Stimulated activated naive B cell treated with anti-CD40 and anti-IgM and Interleukin-4, amounts not matched to agents 10 μg/mL and 1 μg/mL and 100 μg/mL, for 72 hours (primary cell): ENCODE measurements at regions not wholly inside any gene's neighbourhood (a gene's known extent, or its start where the extent isn't known, plus 50 kb on each side); places are given as distances from the start of the nearest gene placed in this dataset.
A peak's percentile ranks its signal among the peaks of the same experiment; 100 is the strongest.
"Not testable (repeated sequence)": the region's sequence is repeated elsewhere in the genome, so short reads cannot be mapped to it uniquely, and the experiment has no call there.

Experiments
- ATAC-seq, 2 donors: fragments of 150-1000 bp; cut with Tn5 transposase; replicated peaks; 2 replicates each; pipeline ENCODE4 v1.10.0; 2021; ENCODE audit warnings: moderate library complexity in 1 of 2
- DNase-seq: peaks from one replicate; pipeline ENCODE4 v3.0.0; 2021
- H3K27ac Mint-ChIP-seq: one replicate; pipeline ENCODE4 v1.8.0; 2022; ENCODE audit warnings: mild to moderate bottlenecking, mixed read lengths
- H3K27me3 Mint-ChIP-seq, 2 donors: one replicate each; pipeline ENCODE4 v1.8.0; 2022; ENCODE audit warnings: mixed read lengths in 2 of 2
- H3K36me3 Mint-ChIP-seq, 2 donors: one replicate each; pipeline ENCODE4 v1.8.0; 2022; ENCODE audit warnings: mixed read lengths in 2 of 2, mild to moderate bottlenecking in 1 of 2
- H3K4me1 Mint-ChIP-seq, 2 donors: one replicate each; pipeline ENCODE4 v1.8.0; 2022; ENCODE audit warnings: mixed read lengths in 2 of 2, mild to moderate bottlenecking in 1 of 2
- H3K4me3 Mint-ChIP-seq, 2 donors: one replicate each; pipeline ENCODE4 v1.8.0; 2022; ENCODE audit warnings: mild to moderate bottlenecking in 2 of 2, mixed read lengths in 2 of 2, moderate library complexity in 1 of 2
- H3K9me3 Mint-ChIP-seq, 2 donors: one replicate each; pipeline ENCODE4 v1.8.0; 2022; ENCODE audit warnings: mixed read lengths in 2 of 2, mild to moderate bottlenecking in 1 of 2

DNA sequence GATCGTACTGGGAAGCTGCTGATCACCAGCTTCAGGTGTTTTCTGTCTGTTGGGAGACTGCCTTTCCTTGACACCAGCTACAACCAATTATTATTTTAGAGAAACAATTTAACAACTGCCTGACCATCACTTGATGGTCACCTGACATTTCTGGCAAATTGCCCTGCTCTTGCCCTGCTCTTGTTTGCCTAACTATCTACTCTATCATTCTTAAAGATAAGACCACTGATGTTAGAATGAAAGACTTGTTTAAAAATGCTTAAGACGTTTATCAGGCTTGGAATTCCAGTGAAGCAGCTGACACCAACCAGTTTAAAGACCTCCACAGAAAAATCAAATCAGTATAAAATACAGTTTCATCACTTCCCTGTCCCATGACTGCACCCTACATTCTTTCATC lies 423.3 kb upstream of the CAMK1G start:
- Mint-ChIP-seq H3K27ac (no peak overlapping the region), H3K4me3 (no peak overlapping the region), H3K27me3 (no peaks in the 10 kb centered on the region), H3K4me1 (no peaks in the 10 kb centered on the region), H3K9me3 (no peaks in the 10 kb centered on the region), H3K36me3 (no peaks in the 10 kb centered on the region)
- ATAC-seq: no peak
- no peak for DNase-seq

DNA sequence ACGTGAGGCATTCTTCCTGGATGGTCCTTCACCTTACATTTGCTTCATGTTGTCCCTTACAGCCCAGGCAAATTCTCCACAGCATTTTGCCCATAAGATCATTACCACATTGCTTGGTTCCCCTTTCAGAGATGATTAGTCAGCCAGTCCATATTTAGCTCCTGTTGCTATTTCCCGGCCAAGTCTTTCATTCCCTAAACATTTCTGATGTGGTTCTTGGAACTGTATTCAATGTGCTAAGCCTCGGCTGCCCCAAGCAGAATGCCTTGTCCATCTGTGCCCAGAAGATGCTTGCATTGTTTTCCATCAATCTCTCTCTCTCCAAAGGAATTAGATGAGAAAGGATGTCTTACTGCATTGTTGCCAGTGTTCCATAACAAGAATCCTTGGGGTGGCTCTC lies 420.9 kb upstream of the CAMK1G start:
- ATAC-seq (no peak), DNase-seq (no peak)
- peaks cover 0 to 2% of the 10 kb centered on the region in 2 donors for H3K9me3 Mint-ChIP-seq
- H3K4me3 Mint-ChIP-seq: no peak overlapping the region
- H3K27ac Mint-ChIP-seq: no peak overlapping the region
- no peaks in the 10 kb centered on the region for H3K27me3 Mint-ChIP-seq
- no peaks in the 10 kb centered on the region for H3K36me3 Mint-ChIP-seq
- H3K4me1 Mint-ChIP-seq: no peaks in the 10 kb centered on the region

DNA sequence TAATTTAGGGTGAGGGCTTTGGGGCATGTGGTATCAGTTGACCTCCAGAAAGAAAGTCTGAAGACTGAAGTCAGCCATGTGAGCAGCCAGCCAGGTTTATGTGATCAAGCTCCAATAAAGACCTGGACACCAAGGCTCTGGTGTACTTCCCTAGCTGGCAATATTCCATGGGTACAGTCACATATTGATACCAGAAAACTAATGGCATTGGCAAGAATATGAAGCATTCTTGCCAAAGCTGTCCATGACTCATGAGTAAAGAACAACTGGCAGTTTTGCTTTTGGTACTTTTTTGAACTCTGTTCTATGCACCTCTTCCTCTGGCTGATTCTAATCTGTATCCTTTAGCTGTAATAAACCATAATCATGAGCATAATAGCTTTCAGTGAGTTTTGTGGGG lies 415.3 kb upstream of the CAMK1G start:
- ATAC-seq (no peak), DNase-seq (no peak)
- peaks cover 0 to 2% of the 10 kb centered on the region in 2 donors for H3K9me3 Mint-ChIP-seq
- no peak overlapping the region for H3K4me3 Mint-ChIP-seq
- H3K27ac Mint-ChIP-seq: no peak overlapping the region
- H3K4me1 Mint-ChIP-seq: no peaks in the 10 kb centered on the region
- peaks cover 0 to 14% of the 10 kb centered on the region in 2 donors for H3K27me3 Mint-ChIP-seq
- no peaks in the 10 kb centered on the region for H3K36me3 Mint-ChIP-seq

DNA sequence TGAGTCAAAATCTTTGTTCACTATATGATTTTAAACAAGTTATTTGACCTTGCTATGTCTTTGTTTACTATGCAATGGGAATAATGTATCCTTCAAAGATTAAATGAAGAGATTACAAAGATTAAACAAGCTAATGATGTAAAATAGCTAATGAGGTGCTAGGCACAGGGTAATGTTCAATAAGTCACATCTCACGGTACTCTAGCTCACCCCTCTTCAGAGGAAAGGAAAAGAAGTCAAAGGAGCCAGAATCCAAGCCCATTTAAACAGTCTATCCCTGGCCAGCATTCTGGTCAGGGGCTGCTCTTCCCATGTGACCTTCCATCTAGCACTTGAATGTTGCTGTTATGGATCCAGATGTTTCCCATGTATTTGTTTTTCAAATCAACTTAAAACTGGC lies 412.4 kb upstream of the CAMK1G start:
- H3K4me1 Mint-ChIP-seq: no peaks in the 10 kb centered on the region
- DNase-seq: no peak
- no peaks in the 10 kb centered on the region for H3K36me3 Mint-ChIP-seq
- no peak overlapping the region for H3K27ac Mint-ChIP-seq
- H3K4me3 Mint-ChIP-seq: no peak overlapping the region
- ATAC-seq: no peak
- H3K27me3 Mint-ChIP-seq: peaks cover 0 to 14% of the 10 kb centered on the region in 2 donors
- H3K9me3 Mint-ChIP-seq: peaks cover 0 to under 1% of the 10 kb centered on the region in 2 donors

DNA sequence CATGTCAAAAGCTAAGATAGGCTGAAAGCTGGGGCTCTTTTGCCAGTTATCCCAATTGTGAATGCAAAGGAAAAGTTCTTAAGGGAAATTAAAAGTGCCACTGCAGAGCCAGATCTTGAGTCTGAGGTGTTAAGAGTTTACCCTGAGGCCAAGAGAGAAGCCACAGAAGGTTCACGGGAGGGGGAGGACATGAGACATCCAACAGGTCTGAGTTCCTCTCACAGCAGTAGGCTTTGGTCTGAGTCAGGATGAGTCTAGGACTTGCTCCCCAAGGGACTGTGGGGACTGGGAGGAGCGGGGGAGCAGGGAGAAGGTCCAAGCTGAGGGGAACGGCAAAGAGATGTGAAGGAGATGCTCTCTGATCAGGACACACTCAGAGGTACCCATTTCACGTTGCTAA lies 411.2 kb upstream of the CAMK1G start:
- Mint-ChIP-seq H3K36me3 (no peaks in the 10 kb centered on the region), H3K9me3 (peaks cover 2% of the 10 kb centered on the region in 2 donors)

DNA sequence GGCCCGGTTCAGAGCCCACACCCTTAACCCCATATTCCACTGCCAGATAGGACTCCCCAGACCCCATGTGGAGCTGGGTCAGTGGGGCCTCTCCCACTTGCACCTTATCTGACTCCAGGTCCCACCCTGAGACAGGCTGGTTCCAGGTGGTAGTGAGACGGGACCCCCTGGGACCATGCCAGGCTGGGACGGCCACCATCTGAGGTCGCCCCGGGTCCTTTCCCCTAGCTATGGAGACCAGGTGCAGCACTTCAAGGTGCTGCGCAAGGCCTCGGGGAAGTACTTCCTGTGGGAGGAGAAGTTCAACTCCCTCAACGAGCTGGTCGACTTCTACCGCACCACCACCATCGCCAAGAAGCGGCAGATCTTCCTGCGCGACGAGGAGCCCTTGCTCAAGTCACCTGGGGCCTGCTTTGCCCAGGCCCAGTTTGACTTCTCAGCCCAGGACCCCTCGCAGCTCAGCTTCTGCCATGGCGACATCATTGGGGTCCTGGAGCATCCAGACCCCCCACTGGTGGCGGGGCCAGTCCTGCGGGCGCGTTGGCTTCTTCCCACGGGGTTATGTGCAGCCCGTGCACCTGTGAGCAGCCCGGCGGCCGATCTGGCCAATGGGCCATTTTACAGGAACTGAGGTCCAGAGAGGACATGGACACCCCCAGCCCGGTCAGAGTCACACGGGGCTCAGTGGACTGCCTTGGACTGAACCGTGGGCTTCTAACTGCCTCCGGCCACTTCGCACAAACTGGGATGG lies 410.5 kb upstream of the CAMK1G start:
- not testable (repeated sequence) for DNase-seq, H3K4me3 Mint-ChIP-seq, H3K27ac Mint-ChIP-seq, H3K9me3 Mint-ChIP-seq, H3K36me3 Mint-ChIP-seq, H3K4me1 Mint-ChIP-seq, ATAC-seq
- peaks cover 0 to 14% of the 10 kb centered on the region in 2 donors for H3K27me3 Mint-ChIP-seq

More for the DNA sequence above, 411.2 kb upstream of the CAMK1G start:
- no peak for ATAC-seq
- Mint-ChIP-seq H3K27me3 (peaks cover 0 to 14% of the 10 kb centered on the region in 2 donors), H3K4me1 (no peaks in the 10 kb centered on the region), H3K4me3 (no peak overlapping the region), H3K27ac (no peak overlapping the region)
- DNase-seq: no peak

DNA sequence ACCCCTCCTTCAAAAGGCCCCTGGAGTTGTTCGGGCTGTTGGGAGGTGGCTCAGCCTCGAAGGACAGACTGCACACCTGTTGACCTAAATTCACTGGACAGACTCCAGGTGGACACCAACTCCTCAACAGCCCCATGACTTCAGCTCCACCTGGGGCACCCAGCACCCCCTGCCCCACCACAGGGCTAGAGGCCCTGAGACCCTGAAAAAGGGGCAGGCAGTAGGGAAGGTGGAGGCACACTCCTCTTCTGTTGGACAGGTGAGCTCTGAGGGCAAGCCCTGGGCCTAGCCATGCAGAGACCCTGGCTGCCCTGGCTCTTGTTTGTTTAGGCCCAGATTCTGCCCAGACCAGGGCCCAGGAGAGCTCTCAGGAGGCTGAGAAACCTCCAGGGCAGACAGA lies 409.7 kb upstream of the CAMK1G start:
- H3K4me3 Mint-ChIP-seq, H3K9me3 Mint-ChIP-seq, ATAC-seq, DNase-seq, H3K36me3 Mint-ChIP-seq, H3K27me3 Mint-ChIP-seq, H3K4me1 Mint-ChIP-seq: not testable (repeated sequence)
- peak overlapping the region; percentile 14 for H3K27ac Mint-ChIP-seq

DNA sequence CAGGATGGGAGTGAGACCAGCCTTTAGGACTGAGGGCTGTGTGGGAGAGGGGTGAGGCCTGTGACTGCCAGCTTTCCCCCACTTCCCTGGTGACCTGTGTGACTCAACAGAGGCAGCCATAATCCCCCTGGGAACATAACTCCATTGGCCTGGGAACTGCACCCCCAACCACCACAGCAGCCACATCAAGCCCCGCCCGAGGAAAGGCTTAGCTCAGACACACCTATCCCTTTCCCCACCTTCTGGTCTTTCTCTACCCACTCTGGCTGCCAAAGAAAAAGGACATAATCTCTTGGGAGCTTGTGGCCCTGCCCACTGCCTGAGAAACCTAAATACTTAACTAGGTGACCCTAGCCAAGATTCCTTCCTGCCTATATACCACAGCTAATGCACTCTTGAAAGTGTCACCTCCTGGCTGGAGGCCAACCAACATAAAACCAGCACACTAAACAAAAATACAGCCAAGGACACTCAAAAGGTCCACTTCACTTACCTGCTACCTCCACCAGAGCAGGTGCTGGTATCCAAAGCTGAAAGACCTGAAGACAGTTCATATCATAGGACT lies 406.6 kb upstream of the CAMK1G start:
- no peaks in the 10 kb centered on the region for H3K27me3 Mint-ChIP-seq
- H3K4me1 Mint-ChIP-seq: no peaks in the 10 kb centered on the region
- no peak overlapping the region for H3K4me3 Mint-ChIP-seq
- H3K9me3 Mint-ChIP-seq: peaks cover 5 to 6% of the 10 kb centered on the region in 2 donors
- ATAC-seq (no peak), DNase-seq (no peak)
- H3K36me3 Mint-ChIP-seq: no peaks in the 10 kb centered on the region
- H3K27ac Mint-ChIP-seq: no peak overlapping the region

DNA sequence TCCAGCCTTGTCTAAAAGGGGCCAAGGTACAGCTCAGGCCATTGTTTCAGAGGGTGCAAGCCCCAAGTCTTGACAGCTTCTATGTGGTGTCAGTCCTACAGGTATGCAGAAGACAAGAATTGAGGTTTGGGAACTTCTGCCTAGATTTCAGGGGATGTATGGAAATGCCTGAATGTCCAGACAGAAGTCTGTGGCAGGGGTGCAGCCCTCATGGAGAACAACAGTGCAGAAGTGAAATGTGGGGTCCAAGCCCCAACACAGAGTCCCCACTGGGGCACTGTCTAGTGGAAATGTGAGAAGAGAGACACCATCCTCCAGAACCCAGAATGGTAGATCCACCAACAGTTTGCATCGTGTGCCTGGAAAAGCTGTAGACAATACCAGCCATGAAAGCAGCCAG lies 400.3 kb upstream of the CAMK1G start:
- Mint-ChIP-seq H3K27me3 (no peaks in the 10 kb centered on the region), H3K27ac (no peak overlapping the region), H3K9me3 (peaks cover 17 to 21% of the 10 kb centered on the region in 2 donors), H3K36me3 (peaks cover 0 to 1% of the 10 kb centered on the region in 2 donors), H3K4me1 (no peaks in the 10 kb centered on the region), H3K4me3 (no peak overlapping the region)
- ATAC-seq: no peak
- DNase-seq: no peak

DNA sequence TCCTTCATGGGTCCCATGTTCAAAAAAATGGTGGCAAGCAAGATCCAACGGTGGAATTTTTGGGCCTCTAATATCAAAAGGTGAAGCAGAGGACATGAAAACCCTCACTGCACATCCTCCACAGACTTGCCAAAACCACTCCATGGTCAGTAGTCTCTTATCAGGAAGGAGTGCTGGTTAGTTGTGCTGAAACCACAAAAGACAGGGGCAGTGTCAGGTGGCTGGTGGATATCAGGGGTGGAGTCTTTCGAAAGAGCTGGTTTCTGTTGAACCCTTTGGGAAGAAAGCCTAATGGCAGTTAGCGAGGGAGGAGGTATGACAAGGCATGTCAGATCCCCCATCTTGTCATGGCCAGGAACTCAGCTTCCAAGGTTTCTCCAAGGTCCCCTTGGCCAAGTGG lies 395.9 kb upstream of the CAMK1G start:
- ATAC-seq (no peak), DNase-seq (no peak)
- Mint-ChIP-seq H3K9me3 (peaks cover 12 to 15% of the 10 kb centered on the region in 2 donors), H3K27me3 (no peaks in the 10 kb centered on the region), H3K27ac (no peak overlapping the region), H3K4me1 (no peaks in the 10 kb centered on the region), H3K36me3 (no peaks in the 10 kb centered on the region), H3K4me3 (no peak overlapping the region)

DNA sequence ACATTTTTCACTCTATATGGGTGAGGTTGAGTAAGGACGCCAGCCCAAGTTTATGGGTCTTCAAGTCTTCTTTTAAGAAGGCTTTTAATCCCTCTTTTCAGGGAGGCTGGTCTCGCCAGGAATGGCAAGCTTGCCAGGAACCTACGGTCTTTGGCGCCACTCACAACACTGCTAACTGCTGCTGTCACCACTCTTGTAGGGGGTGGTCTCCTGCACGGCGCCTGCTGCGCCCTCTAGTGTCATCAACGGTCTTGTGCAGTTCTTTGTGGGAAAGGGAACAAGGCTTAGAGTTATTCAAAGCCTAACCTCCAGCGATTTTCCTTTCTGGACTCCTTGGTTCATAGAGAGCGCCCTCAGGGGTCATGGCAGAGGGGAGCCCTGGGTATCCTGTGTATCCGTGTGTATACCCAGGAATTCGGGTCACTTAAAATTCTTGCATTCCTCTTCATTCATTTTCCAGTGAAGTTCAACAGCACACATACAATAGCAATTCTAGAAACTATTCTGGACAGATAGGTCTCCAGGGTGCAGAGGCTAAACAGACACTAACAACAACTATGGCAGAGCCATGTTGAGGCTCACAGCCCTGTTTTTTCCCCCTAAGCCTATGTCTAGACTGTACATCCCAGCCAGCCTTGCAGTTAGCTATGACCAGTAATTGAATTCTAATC lies 392.8 kb upstream of the CAMK1G start:
- peak; percentile 58 to 64 for ATAC-seq

DNA sequence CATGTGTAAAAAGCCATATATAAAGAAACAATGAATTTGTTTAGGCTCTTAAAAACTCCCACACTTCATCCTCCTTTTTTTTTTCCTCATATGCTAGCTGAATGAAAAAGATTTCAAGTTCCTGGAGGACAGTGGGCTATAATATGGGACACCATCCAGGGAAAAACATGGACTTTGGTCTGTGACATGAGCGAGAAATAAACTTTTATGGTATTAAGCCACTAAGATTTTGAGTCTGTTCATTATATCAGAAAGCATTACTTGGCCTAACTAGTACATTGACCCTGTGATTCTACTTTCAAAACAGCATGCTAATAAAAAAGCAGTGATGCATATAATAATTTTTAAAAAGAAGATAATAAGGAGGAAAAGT lies 392.3 kb upstream of the CAMK1G start:
- ATAC-seq (no peak), DNase-seq (no peak)
- no peak overlapping the region for H3K27ac Mint-ChIP-seq
- H3K4me1 Mint-ChIP-seq: no peaks in the 10 kb centered on the region
- H3K4me3 Mint-ChIP-seq: no peak overlapping the region
- H3K27me3 Mint-ChIP-seq: no peaks in the 10 kb centered on the region
- H3K9me3 Mint-ChIP-seq: peaks cover 5 to 6% of the 10 kb centered on the region in 2 donors
- peaks cover 0 to 3% of the 10 kb centered on the region in 2 donors for H3K36me3 Mint-ChIP-seq

More for the DNA sequence above, 392.8 kb upstream of the CAMK1G start:
- Mint-ChIP-seq H3K4me1 (no peaks in the 10 kb centered on the region), H3K27ac (no peak overlapping the region), H3K36me3 (no peaks in the 10 kb centered on the region), H3K9me3 (peaks cover 0 to 1% of the 10 kb centered on the region in 2 donors), H3K27me3 (no peaks in the 10 kb centered on the region), H3K4me3 (no peak overlapping the region)
- DNase-seq: no peak

DNA sequence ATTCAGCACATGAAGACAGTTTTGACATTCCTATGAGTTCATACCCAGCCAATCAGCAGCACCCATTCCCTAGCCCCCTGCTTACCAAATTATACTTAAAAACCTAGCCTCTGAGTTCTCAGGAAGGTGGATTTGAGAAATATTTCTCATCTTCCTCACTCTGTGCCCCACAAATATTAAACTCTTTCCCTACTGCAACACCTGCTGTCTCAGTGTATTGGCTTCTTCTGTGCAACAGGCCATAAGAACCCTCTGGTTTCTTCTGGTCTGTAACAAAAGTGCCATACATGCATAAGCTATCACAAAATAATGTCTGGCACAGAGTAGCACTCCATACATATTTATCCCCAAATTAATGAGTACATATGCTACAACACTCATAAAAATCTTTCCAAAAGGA lies 387.4 kb upstream of the CAMK1G start:
- no peak for ATAC-seq
- peaks cover 11 to 16% of the 10 kb centered on the region in 2 donors for H3K9me3 Mint-ChIP-seq

DNA sequence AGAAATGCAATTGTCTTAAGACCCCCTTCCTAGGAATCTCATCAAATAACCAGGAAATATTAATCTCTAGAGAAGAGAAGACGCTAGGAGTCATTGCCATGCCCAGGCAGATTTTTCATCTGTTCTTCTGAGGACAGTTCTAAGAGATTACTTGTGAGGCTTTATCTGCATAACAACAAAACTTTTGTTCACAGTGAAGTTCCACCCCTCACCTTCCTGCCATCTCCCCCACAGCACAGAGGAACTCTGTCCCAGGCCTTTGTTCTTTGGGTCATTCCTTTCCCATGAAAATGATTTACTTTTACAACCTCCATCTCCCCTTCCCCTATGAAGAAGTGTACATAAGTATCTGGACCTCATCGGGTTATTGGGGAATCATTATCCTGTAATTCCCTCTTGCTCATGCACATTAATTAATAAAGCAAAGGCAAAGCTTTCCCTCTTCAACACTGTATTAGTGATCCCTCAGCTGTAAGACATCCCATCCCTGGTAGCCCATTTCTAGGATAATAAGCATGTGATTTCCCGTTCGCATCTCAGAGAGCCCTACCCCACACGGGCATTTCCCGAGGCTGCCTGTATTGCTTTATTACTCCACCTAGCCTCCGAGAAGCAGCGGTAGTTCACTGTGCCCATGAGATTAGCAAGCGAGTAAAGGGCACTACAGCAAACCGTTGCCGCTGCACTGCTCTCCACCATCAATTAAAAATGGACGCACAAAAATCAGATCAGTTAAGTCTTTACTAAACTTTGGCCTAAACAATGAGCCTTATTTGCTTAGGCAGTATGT lies 384.4 kb upstream of the CAMK1G start:
- Mint-ChIP-seq H3K36me3 (peaks cover 0 to 4% of the 10 kb centered on the region in 2 donors), H3K4me1 (no peaks in the 10 kb centered on the region), H3K27ac (no peak overlapping the region), H3K27me3 (peaks cover 0 to 9% of the 10 kb centered on the region in 2 donors), H3K4me3 (no peak overlapping the region), H3K9me3 (peaks cover 11 to 16% of the 10 kb centered on the region in 2 donors)
- ATAC-seq (no peak), DNase-seq (no peak)

More for the DNA sequence above, 387.4 kb upstream of the CAMK1G start:
- Mint-ChIP-seq H3K36me3 (peaks cover 0 to 4% of the 10 kb centered on the region in 2 donors), H3K4me1 (no peaks in the 10 kb centered on the region), H3K27me3 (peaks cover 0 to 9% of the 10 kb centered on the region in 2 donors), H3K27ac (no peak overlapping the region), H3K4me3 (no peak overlapping the region)
- no peak for DNase-seq
